Endodermal cell (in vitro differentiated cells): ENCODE measurements at regions not wholly inside any gene's neighbourhood (a gene's known extent, or its start where the extent isn't known, plus 50 kb on each side); places are given as distances from the start of the nearest gene placed in this dataset.
"Not testable (repeated sequence)": the region's sequence is repeated elsewhere in the genome, so short reads cannot be mapped to it uniquely, and the experiment has no call there.

ENCODE experiments used
- DNase-seq: peaks from one replicate; pipeline ENCODE4 v3.0.0-alpha.2; 2017
- H3K27ac ChIP-seq: 2 replicates; pipeline ENCODE4 v1.5.1; 2013; ENCODE audit warnings: mild to moderate bottlenecking, low read depth, low read length, moderate library complexity
- H3K27me3 ChIP-seq: 2 replicates; pipeline ENCODE4 v1.6.1; 2013; ENCODE audit warnings: mild to moderate bottlenecking, low read length, moderate library complexity; ENCODE audit not compliant: insufficient read depth, control insufficient read depth, poor library complexity, severe bottlenecking
- H3K36me3 ChIP-seq: 2 replicates; pipeline ENCODE4 v1.7.0; 2013; ENCODE audit warnings: mild to moderate bottlenecking, low read length, moderate library complexity; ENCODE audit not compliant: control insufficient read depth, insufficient read depth
- H3K4me1 ChIP-seq: one replicate; pipeline ENCODE4 v1.7.0; 2013; ENCODE audit warnings: low read length; ENCODE audit not compliant: control insufficient read depth, insufficient read depth
- H3K4me3 ChIP-seq: 2 replicates; pipeline ENCODE4 v1.5.1; 2013; ENCODE audit warnings: mild to moderate bottlenecking, low read length, moderate library complexity
- H3K9ac ChIP-seq: 2 replicates; pipeline ENCODE4 v1.6.1; 2013; ENCODE audit warnings: mild to moderate bottlenecking, low read length, moderate library complexity; ENCODE audit not compliant: poor library complexity, severe bottlenecking; ENCODE audit errors: extremely low read depth
- H3K9me3 ChIP-seq: 2 replicates; pipeline ENCODE4 v1.6.1; 2013; ENCODE audit warnings: mild to moderate bottlenecking, low read length, moderate library complexity; ENCODE audit not compliant: control insufficient read depth
- H3K27ac Mint-ChIP-seq: 2 replicates; pipeline ENCODE4 v1.8.0; 2020; ENCODE audit warnings: mixed read lengths
- H3K27me3 Mint-ChIP-seq: 2 replicates; pipeline ENCODE4 v1.8.0; 2021; ENCODE audit warnings: mild to moderate bottlenecking, mixed read lengths; ENCODE audit not compliant: insufficient read depth
- H3K36me3 Mint-ChIP-seq: 2 replicates; pipeline ENCODE4 v1.8.0; 2020; ENCODE audit warnings: low read depth, mixed read lengths
- H3K4me1 Mint-ChIP-seq: 2 replicates; pipeline ENCODE4 v1.8.0; 2020; ENCODE audit warnings: mixed read lengths
- H3K4me3 Mint-ChIP-seq: 2 replicates; pipeline ENCODE4 v1.8.0; 2020; ENCODE audit warnings: mild to moderate bottlenecking, moderate library complexity, mixed read lengths
- H3K9me3 Mint-ChIP-seq: 2 replicates; pipeline ENCODE4 v1.8.0; 2020; ENCODE audit warnings: mild to moderate bottlenecking, mixed read lengths
- CTCF ChIP-seq: fragments of 200-600 bp; sonication (generic); conservative IDR thresholded peaks from 2 replicates; pipeline ENCODE4 v1.5.0; 2021; ENCODE audit warnings: antibody characterized with exemption, mild to moderate bottlenecking
- WGBS, 2 experiments: methylation state at CpG; one replicate each; pipeline versions ENCODE4 v1.1.5 to v1.1.7; 2013; ENCODE audit warnings: missing lambda C conversion rate in 2 of 2, mixed read lengths in 1 of 2; ENCODE audit not compliant: insufficient coverage in 1 of 2, insufficient read length in 1 of 2; 5-methylcytosine and 5-hydroxymethylcytosine counted together

- WGBS, 2 experiments = 94% methylated on average over 2 of the region's 2 CpGs; no CpG with 5 or more reads in 1 of the 2 experiments
- H3K9ac ChIP-seq = no peak overlapping the region
- no peak overlapping the region for H3K4me3 ChIP-seq
- H3K9me3 Mint-ChIP-seq = no peaks in the 10 kb centered on the region
- no peak for TF ChIP-seq CTCF
- peaks cover 3% of the 10 kb centered on the region for H3K27me3 Mint-ChIP-seq
- no peaks in the 10 kb centered on the region for H3K36me3 Mint-ChIP-seq
- peaks cover 11% of the 10 kb centered on the region for H3K4me1 ChIP-seq
- no peaks in the 10 kb centered on the region for H3K27me3 ChIP-seq
- H3K36me3 ChIP-seq = no peaks in the 10 kb centered on the region
- peaks cover 23% of the 10 kb centered on the region for H3K4me1 Mint-ChIP-seq
- no peaks in the 10 kb centered on the region for H3K9me3 ChIP-seq
- no peak overlapping the region for H3K27ac Mint-ChIP-seq
- H3K4me3 Mint-ChIP-seq = no peak overlapping the region
- DNase-seq = no peak
- no peak overlapping the region for H3K27ac ChIP-seq
Measured at GRCh38 chr5:38677636-38678035, 121.2 kb upstream of the LIFR start.

- no peak overlapping the region for H3K4me3 Mint-ChIP-seq
- no peaks in the 10 kb centered on the region for H3K9me3 Mint-ChIP-seq
- Histone ChIP-seq H3K27ac (no peak overlapping the region), H3K36me3 (no peaks in the 10 kb centered on the region), H3K4me1 (peaks cover 8% of the 10 kb centered on the region), H3K9ac (no peak overlapping the region), H3K4me3 (no peak overlapping the region), H3K9me3 (no peaks in the 10 kb centered on the region), H3K27me3 (no peaks in the 10 kb centered on the region)
- no peak for DNase-seq
- H3K36me3 Mint-ChIP-seq = no peaks in the 10 kb centered on the region
- H3K27me3 Mint-ChIP-seq = peaks cover 3% of the 10 kb centered on the region
- H3K27ac Mint-ChIP-seq = no peak overlapping the region
- peaks cover 23% of the 10 kb centered on the region for H3K4me1 Mint-ChIP-seq
- TF ChIP-seq CTCF = no peak
- 60% methylated on average over 1 of the region's 1 CpG; no CpG with 5 or more reads in 1 of the 2 experiments for WGBS, 2 experiments
Measured at GRCh38 chr5:38678076-38678475, 121.6 kb upstream of the LIFR start.

- H3K36me3 ChIP-seq, H3K4me3 Mint-ChIP-seq, H3K27me3 ChIP-seq, H3K27ac Mint-ChIP-seq, H3K9me3 ChIP-seq, H3K9me3 Mint-ChIP-seq, H3K36me3 Mint-ChIP-seq, DNase-seq, H3K27ac ChIP-seq, H3K27me3 Mint-ChIP-seq, H3K9ac ChIP-seq, H3K4me3 ChIP-seq: not testable (repeated sequence)
- peaks cover 19% of the 10 kb centered on the region for H3K4me1 Mint-ChIP-seq
- WGBS, 2 experiments = 91 to 97% methylated on average over 5 to 7 of the region's 7 CpGs
- peaks cover 13% of the 10 kb centered on the region for H3K4me1 ChIP-seq
Measured at GRCh38 chr5:38678697-38679096, 122.3 kb upstream of the LIFR start.
